ENCODE measurements at regions not wholly inside any gene's neighbourhood (a gene's known extent, or its start where the extent isn't known, plus 50 kb on each side); places are given as distances from the start of the nearest gene placed in this dataset.

- TF ChIP-seq NR2C2 (CRISPR knock-in tag; IDR thresholded peaks at IDR 0.05) (no peak), NR2C2 (tag; IDR thresholded peaks at IDR 0.05) (no peak), HEY1 (CRISPR knock-in tag; IDR thresholded peaks at IDR 0.05; ENCODE audit: borderline replicate concordance) (no peak), LEF1 (IDR thresholded peaks at IDR 0.05) (0 out of 2 replicates have a peak, but pooled peaks have one; percentile 55), GTF2E2 (tag; IDR thresholded peaks at IDR 0.05) (no peak), SMARCA5 (IDR thresholded peaks at IDR 0.05) (no peak), ZNF79 (CRISPR knock-in tag; IDR thresholded peaks at IDR 0.05; ENCODE audit: low read depth) (no peak), MYC (IDR thresholded peaks at IDR 0.05; ENCODE audit: low read depth, low read length) (no peak), MYC (CRISPR knock-in tag; IDR thresholded peaks at IDR 0.05; ENCODE audit: borderline replicate concordance, low read depth) (no peak), CREBBP (IDR thresholded peaks at IDR 0.05; ENCODE audit: low read depth, low read length) (no peak), SREBF2 (CRISPR knock-in tag; IDR thresholded peaks at IDR 0.05) (no peak), NCOA1 (IDR thresholded peaks at IDR 0.05; ENCODE audit: low read depth) (peak; percentile 63; the same call in 1 of the 2 replicates), NFE2L1 (tag; IDR thresholded peaks at IDR 0.05; ENCODE audit: borderline replicate concordance, low read depth) (no peak), DNMT1 (IDR thresholded peaks at IDR 0.05) (no peak), SAFB2 (IDR thresholded peaks at IDR 0.05; ENCODE audit: borderline replicate concordance, low read depth, low read length, severe bottlenecking) (no peak), SRSF9 (IDR thresholded peaks at IDR 0.05; ENCODE audit: borderline replicate concordance, low read depth, low read length) (no peak), KDM1A (IDR thresholded peaks at IDR 0.05) (peak; percentile 92 to 94), KDM2B (CRISPR knock-in tag; IDR thresholded peaks at IDR 0.05) (no peak), MEF2D (tag; conservative IDR thresholded peaks at IDR 0.05; ENCODE audit: low read depth) (no peak), STAG1 (CRISPR knock-in tag; IDR thresholded peaks at IDR 0.05; ENCODE audit: borderline replicate concordance) (no peak), TRIM28 (IDR thresholded peaks at IDR 0.05) (no peak), ZNF764 (CRISPR knock-in tag; IDR thresholded peaks at IDR 0.05; ENCODE audit: low read depth) (no peak), FIP1L1 (IDR thresholded peaks at IDR 0.05; ENCODE audit: low read depth, low read length, poor library complexity, severe bottlenecking) (no peak), MTA3 (IDR thresholded peaks at IDR 0.05; ENCODE audit: borderline replicate concordance) (0 out of 2 replicates have a peak, but pooled peaks have one; percentile 57), GATA2 (CRISPR knock-in tag; IDR thresholded peaks at IDR 0.05) (peak; percentile 75), ARID2 (IDR thresholded peaks at IDR 0.05) (no peak)
- TF ChIP-seq, protein P1, sequence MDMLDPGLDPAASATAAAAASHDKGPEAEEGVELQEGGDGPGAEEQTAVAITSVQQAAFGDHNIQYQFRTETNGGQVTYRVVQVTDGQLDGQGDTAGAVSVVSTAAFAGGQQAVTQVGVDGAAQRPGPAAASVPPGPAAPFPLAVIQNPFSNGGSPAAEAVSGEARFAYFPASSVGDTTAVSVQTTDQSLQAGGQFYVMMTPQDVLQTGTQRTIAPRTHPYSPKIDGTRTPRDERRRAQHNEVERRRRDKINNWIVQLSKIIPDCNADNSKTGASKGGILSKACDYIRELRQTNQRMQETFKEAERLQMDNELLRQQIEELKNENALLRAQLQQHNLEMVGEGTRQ (CRISPR knock-in tag; IDR thresholded peaks at IDR 0.05): no peak
- TF ChIP-seq, protein P2, sequence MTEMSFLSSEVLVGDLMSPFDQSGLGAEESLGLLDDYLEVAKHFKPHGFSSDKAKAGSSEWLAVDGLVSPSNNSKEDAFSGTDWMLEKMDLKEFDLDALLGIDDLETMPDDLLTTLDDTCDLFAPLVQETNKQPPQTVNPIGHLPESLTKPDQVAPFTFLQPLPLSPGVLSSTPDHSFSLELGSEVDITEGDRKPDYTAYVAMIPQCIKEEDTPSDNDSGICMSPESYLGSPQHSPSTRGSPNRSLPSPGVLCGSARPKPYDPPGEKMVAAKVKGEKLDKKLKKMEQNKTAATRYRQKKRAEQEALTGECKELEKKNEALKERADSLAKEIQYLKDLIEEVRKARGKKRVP (CRISPR knock-in tag; IDR thresholded peaks at IDR 0.05): no peak
- TF ChIP-seq, protein P3, sequence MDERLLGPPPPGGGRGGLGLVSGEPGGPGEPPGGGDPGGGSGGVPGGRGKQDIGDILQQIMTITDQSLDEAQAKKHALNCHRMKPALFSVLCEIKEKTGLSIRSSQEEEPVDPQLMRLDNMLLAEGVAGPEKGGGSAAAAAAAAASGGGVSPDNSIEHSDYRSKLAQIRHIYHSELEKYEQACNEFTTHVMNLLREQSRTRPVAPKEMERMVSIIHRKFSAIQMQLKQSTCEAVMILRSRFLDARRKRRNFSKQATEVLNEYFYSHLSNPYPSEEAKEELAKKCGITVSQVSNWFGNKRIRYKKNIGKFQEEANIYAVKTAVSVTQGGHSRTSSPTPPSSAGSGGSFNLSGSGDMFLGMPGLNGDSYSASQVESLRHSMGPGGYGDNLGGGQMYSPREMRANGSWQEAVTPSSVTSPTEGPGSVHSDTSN (CRISPR knock-in tag; IDR thresholded peaks at IDR 0.05; ENCODE audit: low read depth): no peak
- TF ChIP-seq, protein P3 (tag; conservative IDR thresholded peaks at IDR 0.05; ENCODE audit: low read depth): peak; percentile 86
Observed at GRCh38 chr15:81942157-81942556, 103.7 kb downstream of the MEX3B start (continued).
